Left lung (tissue), 4 donors: ENCODE measurements at regions not wholly inside any gene's neighbourhood (a gene's known extent, or its start where the extent isn't known, plus 50 kb on each side); places are given as distances from the start of the nearest gene placed in this dataset.
"Not testable (repeated sequence)": the region's sequence is repeated elsewhere in the genome, so short reads cannot be mapped to it uniquely, and the experiment has no call there.

Experiments used
- ATAC-seq: fragments of 200-7000 bp; cut with Tn5 transposase; one replicate; pipeline ENCODE4 v1.9.1; 2020; ENCODE audit warnings: moderate library complexity
- DNase-seq, 4 donors: peaks; one replicate each; pipeline ENCODE4 v3.0.0-alpha.2; 2013 to 2020
- H3K27ac ChIP-seq, 2 donors: fragments of 200-600 bp; sonication (generic) in 1 of 2; one replicate each; pipeline versions ENCODE4 v1.5.0 to v1.8.0; 2020 to 2021
- H3K27me3 ChIP-seq, 2 donors: fragments of 200-600 bp; sonication (generic) in 1 of 2; one replicate each; pipeline versions ENCODE4 v1.5.0 to v1.8.0; 2020 to 2021
- H3K36me3 ChIP-seq, 2 donors: fragments of 200-600 bp; sonication (generic) in 1 of 2; one replicate each; pipeline versions ENCODE4 v1.5.0 to v1.8.0; 2020 to 2021
- H3K4me1 ChIP-seq, 2 donors: fragments of 200-600 bp; one replicate each; pipeline ENCODE4 v1.8.0; 2021
- H3K4me3 ChIP-seq, 2 donors: fragments of 200-600 bp; sonication (generic) in 1 of 2; one replicate each; pipeline versions ENCODE4 v1.5.0 to v1.8.0; 2020 to 2021; ENCODE audit warnings: mild to moderate bottlenecking in 1 of 2
- H3K9me3 ChIP-seq, 2 donors: fragments of 200-600 bp; sonication (generic) in 1 of 2; one replicate each; pipeline versions ENCODE4 v1.5.0 to v1.8.0; 2020 to 2021
- CTCF ChIP-seq, 2 donors: fragments of 200-600 bp; sonication (generic) in 1 of 2; IDR thresholded peaks; one replicate each; pipeline versions ENCODE4 v1.5.0 to v1.8.0; 2021; ENCODE audit warnings: antibody characterized with exemption in 2 of 2
- intact Hi-C, 2 donors: fragments of 100-400 bp; cut with DNase I; formaldehyde crosslinking; loops; one replicate each; pipeline versions ENCODE4 v1.11.2 to v1.14.2; 2022
- donor health status: DM: no; HTN: yes; CAD: no.
- donor health status: DM: no; HTN: no; CAD: no.

- Histone ChIP-seq H3K9me3 (no peaks in the 10 kb centered on the region), H3K36me3 (no peaks in the 10 kb centered on the region), H3K4me1 (peaks cover 0 to 11% of the 10 kb centered on the region in 2 donors), H3K27me3 (peaks cover 0 to 29% of the 10 kb centered on the region in 2 donors), H3K27ac (no peak overlapping the region), H3K4me3 (no peak overlapping the region)
- intact Hi-C loops, result no loop called here
- ATAC-seq (no peak), DNase-seq (no peak)
- TF ChIP-seq CTCF (IDR thresholded peaks at IDR 0.05), result no peak
These were observed 77.2 kb upstream of the HES1 start for GRCh38 chr3:194058753-194059152.

GRCh38 chr3:194061421-194062030 is 74.4 kb upstream of the HES1 start:
- peaks cover 0 to 27% of the 10 kb centered on the region in 2 donors for H3K27me3 ChIP-seq
- ATAC-seq (no peak), DNase-seq (no peak)
- no peaks in the 10 kb centered on the region for H3K9me3 ChIP-seq
- H3K4me1 ChIP-seq, result peaks cover 0 to 11% of the 10 kb centered on the region in 2 donors
- H3K4me3 ChIP-seq, result no peak overlapping the region
- no peak overlapping the region for H3K27ac ChIP-seq
- H3K36me3 ChIP-seq, result no peaks in the 10 kb centered on the region
- intact Hi-C loops, result no loop called here
- TF ChIP-seq CTCF (IDR thresholded peaks at IDR 0.05), result no peak

DNA sequence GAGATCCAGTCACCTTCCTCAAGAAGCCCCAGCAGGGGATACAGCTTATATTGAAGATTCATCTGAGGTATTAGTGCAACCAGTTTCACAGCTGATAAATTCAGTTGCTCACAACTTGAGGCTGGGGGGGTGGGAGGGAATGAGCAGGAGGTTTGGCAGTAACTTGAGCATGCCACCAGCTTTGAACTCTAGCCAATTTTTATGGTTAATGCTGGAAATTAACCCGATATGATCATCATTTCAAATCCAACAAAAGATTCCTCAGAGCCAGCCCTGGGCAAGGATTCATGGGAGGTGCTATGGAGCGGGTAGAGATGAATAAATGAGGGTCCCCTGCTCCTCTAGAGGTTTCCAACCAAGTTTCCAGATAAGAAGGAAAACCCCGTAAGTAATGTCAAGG is 73.1 kb upstream of the HES1 start:
- no peaks in the 10 kb centered on the region for H3K9me3 ChIP-seq
- TF ChIP-seq CTCF (IDR thresholded peaks at IDR 0.05), result no peak
- peaks cover 0 to 8% of the 10 kb centered on the region in 2 donors for H3K4me1 ChIP-seq
- DNase-seq (no peak), ATAC-seq (no peak)
- H3K4me3 ChIP-seq, result no peak overlapping the region
- no peak overlapping the region for H3K27ac ChIP-seq
- H3K36me3 ChIP-seq, result no peaks in the 10 kb centered on the region
- intact Hi-C loops, result no loop called here
- H3K27me3 ChIP-seq, result peaks cover 0 to 14% of the 10 kb centered on the region in 2 donors

DNA sequence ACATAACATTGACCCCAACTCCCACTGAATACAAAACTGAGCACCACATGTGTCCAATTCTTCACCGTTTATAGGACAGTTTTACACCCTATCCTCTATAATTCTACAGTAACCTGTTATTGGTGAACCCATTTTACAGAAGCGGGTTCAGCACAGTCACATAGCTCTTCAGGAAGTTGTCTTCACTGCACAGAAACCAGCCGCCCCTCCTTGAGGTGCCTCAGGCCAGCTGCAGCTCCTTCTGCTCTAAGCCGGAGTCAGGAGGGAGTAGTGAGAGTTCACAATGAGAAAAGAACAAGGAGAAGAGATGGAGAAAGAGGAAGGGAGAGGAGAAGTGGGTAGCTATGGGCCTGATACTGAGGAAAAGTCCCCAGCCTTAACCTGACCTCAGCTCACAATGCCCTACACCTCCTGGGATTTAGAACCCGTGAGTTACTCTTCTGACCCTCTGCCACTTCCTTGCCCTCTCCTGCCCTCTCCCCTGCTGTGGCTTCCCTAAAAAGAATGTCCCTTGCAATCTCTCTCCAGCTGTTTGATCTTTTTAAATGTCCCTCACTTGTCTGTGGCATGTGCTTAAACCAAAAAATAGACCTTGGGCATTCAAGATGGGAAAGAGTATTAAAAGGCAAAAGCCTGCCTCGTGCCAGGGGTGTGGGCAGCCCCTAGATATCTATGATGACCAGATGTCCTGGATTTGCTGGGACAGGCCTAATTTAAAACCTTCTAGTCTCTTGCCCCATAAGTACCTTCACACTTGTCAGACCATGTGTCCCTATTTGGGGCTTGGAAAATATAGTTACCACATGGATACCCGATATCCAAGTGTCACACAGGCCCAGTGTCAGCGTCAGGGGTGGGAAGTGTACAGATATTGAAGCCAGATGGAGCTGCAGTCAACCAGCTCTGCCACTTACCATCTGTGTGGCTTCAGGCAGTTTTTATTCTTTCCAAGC is 71.3 kb upstream of the HES1 start:
- no peak overlapping the region for H3K4me3 ChIP-seq
- peaks cover 0 to 9% of the 10 kb centered on the region in 2 donors for H3K4me1 ChIP-seq
- intact Hi-C loops, result no loop called here
- H3K9me3 ChIP-seq, result no peaks in the 10 kb centered on the region
- no peaks in the 10 kb centered on the region for H3K36me3 ChIP-seq
- no peak overlapping the region for H3K27ac ChIP-seq
- no peak for TF ChIP-seq CTCF (IDR thresholded peaks at IDR 0.05)
- H3K27me3 ChIP-seq, result no peaks in the 10 kb centered on the region
- DNase-seq (no peak), ATAC-seq (no peak)

GRCh38 chr3:194067327-194067726 is 68.6 kb upstream of the HES1 start:
- intact Hi-C loops, H3K36me3 ChIP-seq, DNase-seq, H3K4me3 ChIP-seq, ATAC-seq, H3K27ac ChIP-seq, H3K9me3 ChIP-seq: not testable (repeated sequence)
- Histone ChIP-seq H3K27me3 (peaks cover 0 to 23% of the 10 kb centered on the region in 2 donors), H3K4me1 (peaks cover 4 to 34% of the 10 kb centered on the region in 2 donors)
